Liver (tissue), 3 donors: ENCODE measurements at regions not wholly inside any gene's neighbourhood (a gene's known extent, or its start where the extent isn't known, plus 50 kb on each side); places are given as distances from the start of the nearest gene placed in this dataset.

Source experiments
- CTCF ChIP-seq: fragments of 150-350 bp; IDR thresholded peaks from 2 replicates; pipeline ENCODE4 v1.5.1; 2017; ENCODE audit warnings: improper control_type of control experiment, low read depth, low read length; ENCODE audit not compliant: missing input control
- EGR1 ChIP-seq, 2 donors: IDR thresholded peaks; 2 replicates each; pipeline ENCODE4 v1.6.1; 2016 to 2018; ENCODE audit warnings: antibody characterized with exemption in 2 of 2, low read depth in 2 of 2
- GABPA ChIP-seq, 2 donors: IDR thresholded peaks in 1 of 2; conservative IDR thresholded peaks in 1 of 2; 2 replicates each; pipeline ENCODE4 v1.6.1; 2016; ENCODE audit warnings: antibody characterized with exemption in 2 of 2, mild to moderate bottlenecking in 1 of 2, moderate library complexity in 1 of 2
- JUND ChIP-seq, 2 donors: IDR thresholded peaks; 2 replicates each; pipeline ENCODE4 v1.6.1; 2016; ENCODE audit warnings: antibody characterized with exemption in 2 of 2
- MAX ChIP-seq: IDR thresholded peaks from 2 replicates; pipeline ENCODE4 v1.6.1; 2016; ENCODE audit warnings: antibody characterized with exemption
- REST ChIP-seq: IDR thresholded peaks from 2 replicates; pipeline ENCODE4 v1.6.1; 2016; ENCODE audit warnings: antibody characterized with exemption, mild to moderate bottlenecking
- RXRA ChIP-seq, 2 donors: IDR thresholded peaks; 2 replicates each; pipeline ENCODE4 v1.6.1; 2017 to 2018; ENCODE audit warnings: antibody characterized with exemption in 2 of 2, mild to moderate bottlenecking in 1 of 2
- SP1 ChIP-seq: IDR thresholded peaks from 2 replicates; pipeline ENCODE4 v1.6.1; 2018; ENCODE audit warnings: antibody characterized with exemption, mild to moderate bottlenecking
- TAF1 ChIP-seq: conservative IDR thresholded peaks from 2 replicates; pipeline ENCODE4 v1.6.1; 2016; ENCODE audit warnings: antibody characterized with exemption, mild to moderate bottlenecking
- YY1 ChIP-seq: IDR thresholded peaks from 2 replicates; pipeline ENCODE4 v1.6.1; 2016; ENCODE audit warnings: antibody characterized with exemption, mild to moderate bottlenecking
- ZBTB33 ChIP-seq: IDR thresholded peaks from 2 replicates; pipeline ENCODE4 v1.6.1; 2016; ENCODE audit warnings: antibody characterized with exemption
- donor health status: healthy.
- donor health status: healthy.

GRCh38 chr18:50494569-50494968 lies 65.3 kb upstream of the MAPK4 start:
- TF ChIP-seq REST (no peak), JUND (IDR thresholded peaks at IDR 0.05) (no peak), YY1 (no peak), CTCF (no peak), TAF1 (no peak), MAX (no peak), ZBTB33 (no peak), RXRA (IDR thresholded peaks at IDR 0.05) (no peak), GABPA (IDR thresholded peaks at IDR 0.05 in 1 of 2, conservative IDR thresholded peaks at IDR 0.05 in 1 of 2) (no peak), EGR1 (IDR thresholded peaks at IDR 0.05; ENCODE audit: low read depth in 2 of 2) (no peak), SP1 (no peak)
